C4-2B (cell line): ENCODE measurements at regions not wholly inside any gene's neighbourhood (a gene's known extent, or its start where the extent isn't known, plus 50 kb on each side); places are given as distances from the start of the nearest gene placed in this dataset.

ENCODE experiments used
- H3K27ac ChIP-seq: fragments of 450-650 bp; 2 replicates; pipeline ENCODE4 v1.5.1; 2017
- CTCF ChIP-seq: fragments of 450-650 bp; conservative IDR thresholded peaks from 2 replicates; pipeline ENCODE4 v1.5.1; 2017; ENCODE audit warnings: mild to moderate bottlenecking
- ZFX ChIP-seq: fragments of 450-650 bp; IDR thresholded peaks from 2 replicates; pipeline ENCODE4 v1.6.1; 2017

GRCh38 chr17:52495646-52496045 lies 337.1 kb upstream of the CA10 start:
- H3K27ac ChIP-seq: no peak overlapping the region
- TF ChIP-seq CTCF (no peak), ZFX (no peak)

DNA sequence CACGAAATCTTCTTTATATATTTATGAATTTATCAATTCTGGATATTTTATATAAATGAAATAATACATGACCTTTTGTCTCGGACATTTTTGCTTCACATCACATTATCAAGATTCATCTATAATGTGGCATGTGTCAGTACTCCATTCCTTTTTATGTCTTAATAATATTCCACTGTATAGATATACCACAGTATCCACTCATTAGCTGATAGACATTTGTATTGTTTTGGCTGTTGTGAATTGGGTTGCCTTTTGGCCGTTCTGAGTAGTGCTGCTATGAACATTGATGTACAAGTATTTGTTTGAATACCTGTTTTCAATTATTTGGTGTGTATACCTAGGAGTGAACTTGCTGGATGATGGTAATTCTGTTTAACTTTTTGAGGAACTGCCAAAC lies 323.8 kb upstream of the CA10 start:
- no peak overlapping the region for H3K27ac ChIP-seq
- TF ChIP-seq ZFX (no peak), CTCF (no peak)

GRCh38 chr17:52477824-52478699 lies 319.5 kb upstream of the CA10 start:
- no peak for TF ChIP-seq CTCF
- no peak for TF ChIP-seq ZFX
- H3K27ac ChIP-seq: no peak overlapping the region

DNA sequence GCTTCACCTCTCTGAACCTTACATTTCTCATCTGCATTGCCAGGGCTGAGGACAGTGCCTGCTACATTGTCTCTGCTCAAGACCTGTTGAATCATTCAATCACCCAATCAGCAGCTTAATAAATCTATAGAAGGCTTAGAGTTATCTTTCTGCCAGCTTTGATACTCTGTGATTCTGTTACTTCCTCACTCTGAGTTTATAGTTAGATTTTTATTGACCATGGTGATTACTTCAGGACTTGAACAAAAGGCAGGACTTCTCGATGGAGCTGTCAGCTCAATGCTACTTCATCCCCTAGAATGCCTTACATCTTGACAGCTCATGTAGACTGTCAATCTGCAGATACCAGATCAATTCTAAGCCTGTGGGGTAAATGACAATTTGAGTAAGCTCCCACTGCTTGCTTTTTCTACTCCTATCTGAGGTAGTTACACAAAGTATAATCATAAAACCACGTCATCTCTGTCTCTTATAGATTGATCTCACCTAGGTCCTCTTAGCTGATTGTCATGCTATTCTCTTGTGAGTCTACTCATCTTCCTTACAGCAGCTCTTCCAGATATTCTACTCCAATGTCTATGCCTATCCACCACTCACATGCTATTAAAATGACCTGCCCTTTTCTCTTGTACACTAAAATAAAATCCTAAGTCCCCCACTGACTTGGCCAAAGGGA lies 318.3 kb upstream of the CA10 start:
- TF ChIP-seq CTCF (no peak), ZFX (no peak)
- H3K27ac ChIP-seq: no peak overlapping the region

GRCh38 chr17:52470553-52470952 lies 312.0 kb upstream of the CA10 start:
- no peak overlapping the region for H3K27ac ChIP-seq
- no peak for TF ChIP-seq ZFX
- peak; percentile 30 for TF ChIP-seq CTCF

- no peak overlapping the region for H3K27ac ChIP-seq
- TF ChIP-seq ZFX (no peak), CTCF (no peak)
These were observed 306.9 kb upstream of the CA10 start for GRCh38 chr17:52465407-52465806.

GRCh38 chr17:52451294-52451861 lies 292.9 kb upstream of the CA10 start:
- TF ChIP-seq ZFX (no peak), CTCF (no peak)
- H3K27ac ChIP-seq: no peak overlapping the region
